SK-N-SH (cell line): ENCODE measurements at regions not wholly inside any gene's neighbourhood (a gene's known extent, or its start where the extent isn't known, plus 50 kb on each side); places are given as distances from the start of the nearest gene placed in this dataset.
A peak's percentile ranks its signal among the peaks of the same experiment; 100 is the strongest.

Source experiments
- CTCF ChIA-PET: fragments of 300-600, 350-600 bp; formaldehyde crosslinking; extraction: SDS; loops from one replicate; lab custom pipeline; 2021; lab: Yijun Ruan, JAX
- POLR2A ChIA-PET: fragments of 350-600 bp; sonication (Branson Sonifier 250); formaldehyde crosslinking; extraction: SDS; loops from one replicate; lab custom pipeline; 2020; ENCODE audit warnings: antibody characterized with exemption, inconsistent platforms; lab: Yijun Ruan, JAX
- DNase-seq: peaks from one replicate; pipeline ENCODE4 v3.0.0; 2012
- H2AFZ ChIP-seq: fragments of 200-600 bp; sonication (generic); 2 replicates; pipeline ENCODE4 v1.8.1; 2016; ENCODE audit warnings: antibody characterized with exemption, mild to moderate bottlenecking, low read depth
- H3F3A ChIP-seq: fragments of 200-600 bp; sonication (generic); replicated peaks from 2 replicates; pipeline ENCODE3; 2016; ENCODE audit warnings: antibody characterized with exemption, mild to moderate bottlenecking; ENCODE audit not compliant: insufficient read depth
- H3K27ac ChIP-seq, 2 experiments: fragments of 200-500 bp in 1 of 2; fragments of 200-600 bp in 1 of 2; sonication (Bioruptor generic) in 1 of 2; sonication (generic), shearing (Covaris generic) in 1 of 2; 2 replicates each; pipeline versions ENCODE4 v1.5.1 to v1.6.1; 2014 to 2016; ENCODE audit warnings: low read depth in 2 of 2, inconsistent platforms in 1 of 2, low read length in 1 of 2, mild to moderate bottlenecking in 1 of 2, mixed read lengths in 1 of 2
- H3K27me3 ChIP-seq: fragments of 200-600 bp; sonication (generic), shearing (Covaris generic); 2 replicates; pipeline ENCODE4 v1.6.1; 2016; ENCODE audit warnings: mixed run types; ENCODE audit not compliant: insufficient read depth
- H3K36me3 ChIP-seq, 2 experiments: fragments of 200-500 bp in 1 of 2; fragments of 200-600 bp in 1 of 2; sonication (Bioruptor generic) in 1 of 2; sonication (generic) in 1 of 2; replicated peaks in 1 of 2; 2 replicates each; pipeline versions ENCODE3 to v1.5.1; 2014 to 2016; ENCODE audit warnings: low read length in 1 of 2, mild to moderate bottlenecking in 1 of 2; ENCODE audit not compliant: insufficient read depth in 2 of 2, control insufficient read depth in 1 of 2
- H3K4me1 ChIP-seq, 2 experiments: fragments of 200-500 bp in 1 of 2; fragments of 200-600 bp in 1 of 2; sonication (Bioruptor generic) in 1 of 2; sonication (generic), shearing (Covaris generic) in 1 of 2; 2 replicates each; pipeline versions ENCODE4 v1.5.1 to v1.6.1; 2014 to 2016; ENCODE audit warnings: low read depth in 1 of 2, low read length in 1 of 2, mixed run types in 1 of 2; ENCODE audit not compliant: insufficient read depth in 2 of 2, control insufficient read depth in 1 of 2
- H3K4me2 ChIP-seq: fragments of 200-600 bp; sonication (generic), shearing (Covaris generic); 2 replicates; pipeline ENCODE4 v1.6.1; 2017; ENCODE audit warnings: mixed run types
- H3K4me3 ChIP-seq, 2 experiments: fragments of 200-500 bp in 1 of 2; fragments of 200-600 bp in 1 of 2; sonication (Bioruptor generic) in 1 of 2; sonication (generic), shearing (Covaris generic) in 1 of 2; 2 replicates each; pipeline versions ENCODE4 v1.5.1 to v1.8.1; 2014 to 2016; ENCODE audit warnings: low read depth in 2 of 2, inconsistent platforms in 1 of 2, low read length in 1 of 2, mild to moderate bottlenecking in 1 of 2, mixed read lengths in 1 of 2, moderate library complexity in 1 of 2
- H3K79me2 ChIP-seq: fragments of 200-600 bp; sonication (generic); 2 replicates; pipeline ENCODE4 v1.8.1; 2017; ENCODE audit warnings: mild to moderate bottlenecking; ENCODE audit not compliant: insufficient read depth
- H3K9ac ChIP-seq: fragments of 200-600 bp; sonication (generic); 2 replicates; pipeline ENCODE4 v1.6.1; 2017; ENCODE audit warnings: mixed run types
- H3K9me2 ChIP-seq: fragments of 200-600 bp; sonication (generic); 2 replicates; pipeline ENCODE4 v1.6.1; 2017; ENCODE audit warnings: mixed run types
- H3K9me3 ChIP-seq: fragments of 200-600 bp; sonication (generic); 2 replicates; pipeline ENCODE4 v1.6.1; 2017; ENCODE audit warnings: mixed run types, mild to moderate bottlenecking, moderate library complexity
- H4K20me1 ChIP-seq: fragments of 200-600 bp; sonication (generic); 2 replicates; pipeline ENCODE4 v1.6.1; 2017; ENCODE audit warnings: mild to moderate bottlenecking, mixed run types; ENCODE audit not compliant: insufficient read depth
- CHD2 ChIP-seq: fragments of 150-350 bp; IDR thresholded peaks from 2 replicates; pipeline ENCODE4 v1.6.1; 2018; ENCODE audit warnings: low read length; ENCODE audit not compliant: partially characterized antibody
- ELF1 ChIP-seq: IDR thresholded peaks from 2 replicates; pipeline ENCODE4 v1.4.0; 2012
- EP300 ChIP-seq, 2 experiments: IDR thresholded peaks; 2 replicates each; pipeline versions ENCODE4 v1.4.0 to v1.6.1; 2012; ENCODE audit warnings: borderline replicate concordance in 1 of 2, low read depth in 1 of 2, low read length in 1 of 2
- FOXM1 ChIP-seq: IDR thresholded peaks from 2 replicates; pipeline ENCODE4 v1.4.0; 2012; ENCODE audit warnings: low read depth, mild to moderate bottlenecking
- IRF3 ChIP-seq: fragments of 150-350 bp; IDR thresholded peaks from 2 replicates; pipeline ENCODE4 v1.6.1; 2016; ENCODE audit warnings: mild to moderate bottlenecking, low read depth, low read length
- MAX ChIP-seq: IDR thresholded peaks from 2 replicates; pipeline ENCODE4 v1.4.0; 2012; ENCODE audit warnings: low read depth
- MEF2A ChIP-seq: IDR thresholded peaks from 2 replicates; pipeline ENCODE4 v1.4.0; 2012; ENCODE audit warnings: low read depth, borderline replicate concordance
- NFIC ChIP-seq: IDR thresholded peaks from 2 replicates; pipeline ENCODE4 v1.4.0; 2012; ENCODE audit warnings: borderline replicate concordance
- PBX3 ChIP-seq: IDR thresholded peaks from 2 replicates; pipeline ENCODE4; 2012
- POLR2AphosphoS5 ChIP-seq: IDR thresholded peaks from 2 replicates; pipeline ENCODE4 v1.6.1; 2012; ENCODE audit warnings: low read depth, low read length
- RCOR1 ChIP-seq: fragments of 150-350 bp; IDR thresholded peaks from 2 replicates; pipeline ENCODE4 v1.6.1; 2017; ENCODE audit warnings: antibody characterized with exemption, low read length
- REST ChIP-seq: IDR thresholded peaks from 2 replicates; pipeline ENCODE4 v1.6.1; 2012; ENCODE audit warnings: mild to moderate bottlenecking, low read depth, low read length, moderate library complexity
- RFX5 ChIP-seq: IDR thresholded peaks from 2 replicates; pipeline ENCODE4 v1.6.1; 2012; ENCODE audit warnings: mild to moderate bottlenecking, improper control_type of control experiment, low read length
- TAF1 ChIP-seq: IDR thresholded peaks from 2 replicates; pipeline ENCODE4 v1.6.1; 2012; ENCODE audit warnings: low read depth, mild to moderate bottlenecking, low read length, moderate library complexity, borderline replicate concordance
- TCF12 ChIP-seq: IDR thresholded peaks from 2 replicates; pipeline ENCODE4 v1.4.0; 2012
- YY1 ChIP-seq: IDR thresholded peaks from 2 replicates; pipeline ENCODE4 v1.4.0; 2012; ENCODE audit warnings: low read depth, mild to moderate bottlenecking
- ZBTB33 ChIP-seq: IDR thresholded peaks from 2 replicates; pipeline ENCODE4 v1.4.0; 2012; ENCODE audit warnings: low read depth, borderline replicate concordance
- WGBS: methylation state at CpG from one replicate; pipeline ENCODE4 v1.1.6; 2017; ENCODE audit warnings: low lambda C conversion rate; 5-methylcytosine and 5-hydroxymethylcytosine counted together

- H3K4me1 ChIP-seq = no peaks in the 10 kb centered on the region
- H3K36me3 ChIP-seq = no peaks in the 10 kb centered on the region
- peak; percentile 89 for TF ChIP-seq REST
- no peak for TF ChIP-seq CHD2
- no peak for TF ChIP-seq PBX3
- TF ChIP-seq, all 33 proteins: peak for 1
- H3K27ac ChIP-seq = no peak overlapping the region
- no peaks in the 10 kb centered on the region for H3K79me2 ChIP-seq
- H3K4me2 ChIP-seq = no peak overlapping the region
- ChIA-PET POLR2A (no interaction called here), CTCF (interaction anchor here (1.1 to 1.2 kb wide), 3 partner anchors 9 to 55 kb away, joined by 3 to 7 read pairs (median 3); no protein-coding TSS in a partner anchor)
- H3F3A ChIP-seq = no peaks in the 10 kb centered on the region
- no peak overlapping the region for H2AFZ ChIP-seq
- H3K9ac ChIP-seq = no peak overlapping the region
- no peaks in the 10 kb centered on the region for H3K9me3 ChIP-seq
- H3K27me3 ChIP-seq = no peaks in the 10 kb centered on the region; the same call in none of the 2 replicates
- no peaks in the 10 kb centered on the region for H3K9me2 ChIP-seq
- no peaks in the 10 kb centered on the region for H4K20me1 ChIP-seq
- WGBS = 57% methylated on average over 7 of the region's 7 CpGs
- H3K4me3 ChIP-seq = no peak overlapping the region
- no peak for DNase-seq
These were observed 263.5 kb downstream of the ENGASE start for GRCh38 chr17:79338152-79338551.

- H4K20me1 ChIP-seq = no peaks in the 10 kb centered on the region
- TF ChIP-seq TAF1 (no peak), MAX (no peak), ELF1 (no peak), ZBTB33 (no peak), RFX5 (no peak), NFIC (no peak), EP300 (IDR thresholded peaks at IDR 0.05; ENCODE audit: borderline replicate concordance in 1 of 2, low read depth in 1 of 2, low read length in 1 of 2) (no peak), MEF2A (no peak), YY1 (no peak), IRF3 (no peak), TCF12 (no peak), POLR2AphosphoS5 (no peak), FOXM1 (no peak), RCOR1 (no peak), PBX3 (no peak)
- TF ChIP-seq, all 33 proteins: peak for 0
- H3K27ac ChIP-seq = no peak overlapping the region
- no peaks in the 10 kb centered on the region for H3F3A ChIP-seq
- H3K27me3 ChIP-seq = peaks cover 11% of the 10 kb centered on the region
- no peaks in the 10 kb centered on the region for H3K79me2 ChIP-seq
- H2AFZ ChIP-seq = no peak overlapping the region
- H3K9ac ChIP-seq = no peak overlapping the region
- H3K9me3 ChIP-seq = no peaks in the 10 kb centered on the region
- no peak overlapping the region for H3K4me3 ChIP-seq
- DNase-seq = no peak
- H3K4me1 ChIP-seq = no peaks in the 10 kb centered on the region
- POLR2A ChIA-PET = interaction anchor here (0.6 kb wide), 1 partner anchor 234 kb away, joined by 3 read pairs; no protein-coding TSS in a partner anchor
- H3K9me2 ChIP-seq = no peaks in the 10 kb centered on the region
- no peaks in the 10 kb centered on the region for H3K36me3 ChIP-seq
- CTCF ChIA-PET = interaction anchor here (1.4 kb wide), 2 partner anchors 51 to 150 kb away, joined by 4 read pairs; no protein-coding TSS in a partner anchor
- H3K4me2 ChIP-seq = no peak overlapping the region
- WGBS = 46% methylated on average over 8 of the region's 8 CpGs
These were observed 262.4 kb downstream of the ENGASE start for GRCh38 chr17:79337053-79337452.
